Right renal pelvis (tissue), 4 donors: ENCODE measurements at regions not wholly inside any gene's neighbourhood (a gene's known extent, or its start where the extent isn't known, plus 50 kb on each side); places are given as distances from the start of the nearest gene placed in this dataset.
"Not testable (repeated sequence)": the region's sequence is repeated elsewhere in the genome, so short reads cannot be mapped to it uniquely, and the experiment has no call there.

Experiments
- DNase-seq, 4 donors: peaks; one replicate each; pipeline ENCODE4 v3.0.0-alpha.2; 2013; ENCODE audit warnings: low read depth in 4 of 4, low spot score in 3 of 4, missing footprints in 1 of 4

DNA sequence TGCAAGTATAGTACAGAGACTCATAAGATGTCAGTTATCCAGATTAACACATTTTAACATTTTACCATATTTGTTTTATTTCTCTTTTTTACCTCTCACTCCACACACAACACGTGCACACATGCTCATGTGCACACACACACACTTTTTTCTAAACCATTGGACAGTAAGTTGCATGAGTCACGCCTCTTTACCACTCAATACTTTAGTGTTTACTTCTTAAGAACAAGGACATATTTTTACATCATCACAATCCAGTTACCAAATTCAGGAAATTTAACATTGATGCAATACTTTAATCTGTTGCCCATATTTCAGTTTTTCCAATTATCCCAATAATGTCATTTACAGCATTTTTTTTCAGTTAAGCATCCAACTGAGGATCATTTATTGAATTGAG, 109.0 kb downstream of the RIN2 start:
- DNase-seq, result no peak

GRCh38 chr20:19867940-19868371, 109.9 kb downstream of the RIN2 start:
- no peak for DNase-seq

DNA sequence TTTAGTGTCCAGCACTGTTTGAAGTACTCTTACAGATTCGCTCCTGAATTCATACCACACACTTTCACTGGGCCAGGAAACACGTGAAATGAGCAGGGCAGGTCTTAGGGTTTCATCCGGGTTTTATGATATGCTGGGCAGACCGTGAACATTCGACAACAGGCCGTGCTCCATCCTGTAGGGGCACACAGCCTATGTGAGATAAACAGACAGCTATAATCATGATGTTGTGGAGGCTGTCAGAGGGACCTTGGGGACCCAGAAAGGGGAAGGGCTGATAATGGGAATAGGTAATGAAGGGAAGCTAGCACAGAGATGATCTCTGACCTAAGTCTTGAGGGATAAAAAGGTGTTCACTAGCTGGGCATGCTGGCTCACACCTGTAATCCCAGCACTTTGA, 110.4 kb downstream of the RIN2 start:
- no peak for DNase-seq

DNA sequence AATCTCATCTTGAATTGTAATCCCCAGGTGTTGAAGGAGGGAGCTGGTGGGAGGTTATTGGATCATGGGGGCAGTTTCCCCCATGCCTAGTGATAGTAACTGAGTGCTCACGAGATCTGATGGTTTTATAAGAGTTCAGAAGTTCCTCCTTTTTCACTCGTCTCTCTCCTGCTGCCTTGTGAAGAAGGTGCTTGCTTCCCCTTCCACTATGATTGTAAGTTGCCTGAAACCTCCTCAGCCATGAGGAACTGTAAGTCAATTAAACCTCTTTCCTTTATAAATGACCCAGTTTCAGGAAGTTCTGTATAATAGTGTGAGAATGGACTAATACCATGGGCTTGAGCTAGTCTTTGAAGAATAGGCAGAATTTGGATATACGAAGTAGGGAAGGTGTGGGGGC, 113.9 kb downstream of the RIN2 start:
- DNase-seq, result no peak

DNA sequence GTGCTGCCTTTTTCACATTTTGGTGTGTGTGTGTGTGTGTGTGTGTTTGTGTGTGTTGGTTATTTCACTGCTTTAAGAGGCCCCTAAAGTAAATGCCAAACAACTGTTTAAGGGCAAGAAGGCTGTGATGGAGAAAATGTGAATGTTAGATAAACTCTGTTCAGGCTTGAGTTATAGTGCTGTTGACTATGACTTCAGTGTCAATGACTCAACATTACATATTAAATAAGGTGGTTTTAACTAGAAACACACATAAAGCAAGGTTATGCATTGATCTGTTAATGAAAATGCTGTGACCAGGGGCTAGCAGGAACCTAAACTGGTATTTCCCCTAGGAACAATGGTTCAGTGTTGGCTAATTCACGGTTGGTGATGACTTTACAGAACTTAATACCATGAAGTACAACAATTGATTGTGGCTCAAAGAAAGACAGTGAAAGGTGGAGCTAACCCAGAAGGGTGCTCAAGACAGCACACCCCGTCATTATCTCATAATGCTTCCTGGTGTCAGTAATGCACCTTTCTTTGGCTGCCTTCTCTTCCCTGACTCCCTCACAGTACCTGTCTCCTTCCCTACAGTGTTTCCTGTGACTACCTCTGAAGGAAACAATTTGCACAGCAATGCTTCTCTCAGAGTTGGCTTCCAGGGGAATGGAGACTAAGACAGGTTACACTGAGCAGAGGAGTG, 116.1 kb downstream of the RIN2 start:
- DNase-seq, result no peak

DNA sequence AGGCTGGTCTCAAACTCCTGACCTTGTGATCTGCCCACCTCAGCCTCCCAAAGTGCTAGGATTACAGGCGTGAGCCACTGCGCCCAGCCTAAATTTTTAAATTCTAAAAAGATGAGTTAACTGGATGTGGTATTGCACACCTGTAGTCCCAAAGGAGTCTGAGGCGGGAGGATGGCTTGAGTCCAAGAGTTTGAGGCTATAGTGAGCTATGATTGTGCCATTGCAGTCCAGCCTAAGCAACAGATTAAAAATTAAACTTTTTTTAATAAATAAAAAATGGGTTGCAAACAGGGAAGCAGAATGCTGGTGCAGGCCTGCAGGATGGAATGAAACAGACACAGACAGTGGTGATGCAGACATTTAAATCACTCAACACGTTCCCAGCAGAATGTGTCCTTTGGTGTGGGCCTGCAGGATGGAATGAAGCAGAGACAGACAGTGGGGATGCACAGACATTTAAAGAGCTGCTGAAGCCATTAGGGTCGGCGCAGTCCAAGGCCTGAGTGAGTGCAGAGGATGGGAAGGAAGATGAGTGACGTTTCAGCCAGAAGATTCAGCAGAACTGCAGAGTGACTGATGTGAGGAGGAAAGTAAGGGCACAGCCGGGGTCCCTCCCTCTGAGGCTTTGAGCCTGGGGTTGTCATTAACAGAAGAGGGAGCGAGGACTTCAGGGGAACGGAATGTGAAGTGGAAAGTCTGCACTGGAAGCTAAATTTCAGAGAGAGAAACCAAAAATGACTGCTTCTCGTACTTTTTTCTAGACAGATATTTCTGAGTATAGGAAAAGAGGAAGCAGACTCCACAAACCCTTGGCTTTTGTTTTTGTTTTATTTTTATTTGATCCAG, 117.5 kb downstream of the RIN2 start:
- no peak for DNase-seq

- DNase-seq, result no peak
These were observed 118.9 kb downstream of the RIN2 start for GRCh38 chr20:19876828-19877460.

- DNase-seq, result not testable (repeated sequence)
These were observed 121.8 kb downstream of the RIN2 start for GRCh38 chr20:19879874-19880255.

GRCh38 chr20:19880256-19881079, 122.4 kb downstream of the RIN2 start:
- DNase-seq, result no peak

DNA sequence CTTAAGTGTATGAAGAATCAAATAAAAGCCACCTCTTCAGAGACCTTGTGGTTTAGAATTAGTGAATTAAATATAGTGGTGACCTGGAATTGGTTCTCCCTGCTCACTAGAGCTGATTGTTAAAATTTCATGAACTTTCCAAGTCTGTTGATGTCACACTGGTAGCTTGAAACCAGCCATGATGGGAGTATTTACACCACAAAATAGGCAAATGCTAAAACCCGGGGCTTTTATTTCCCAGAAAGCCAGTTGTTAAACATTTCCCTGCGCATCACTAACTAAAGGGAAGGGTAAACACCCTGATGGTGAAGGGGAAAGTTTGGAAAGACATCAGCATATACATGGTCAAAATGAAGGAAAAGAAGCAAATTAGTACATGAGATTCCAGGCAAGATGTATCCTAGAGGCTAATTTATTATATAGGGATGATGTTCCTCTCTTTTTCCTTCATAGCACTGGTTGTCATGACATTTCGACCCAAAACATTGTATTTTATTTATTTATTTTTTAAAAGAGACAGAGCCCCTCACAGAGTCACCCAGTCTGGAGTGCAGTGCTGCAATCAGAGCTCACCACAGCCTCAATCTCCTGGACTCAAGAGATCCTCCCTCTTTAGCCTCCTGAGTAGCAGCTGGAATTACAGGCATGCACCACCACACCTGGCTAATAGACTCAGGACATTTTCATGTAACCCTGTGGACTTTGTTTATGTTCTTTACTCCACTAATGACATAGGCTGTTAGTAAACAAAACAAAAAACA, 123.2 kb downstream of the RIN2 start:
- DNase-seq, result no peak

- no peak for DNase-seq
These were observed 123.9 kb downstream of the RIN2 start for GRCh38 chr20:19881990-19882389.

DNA sequence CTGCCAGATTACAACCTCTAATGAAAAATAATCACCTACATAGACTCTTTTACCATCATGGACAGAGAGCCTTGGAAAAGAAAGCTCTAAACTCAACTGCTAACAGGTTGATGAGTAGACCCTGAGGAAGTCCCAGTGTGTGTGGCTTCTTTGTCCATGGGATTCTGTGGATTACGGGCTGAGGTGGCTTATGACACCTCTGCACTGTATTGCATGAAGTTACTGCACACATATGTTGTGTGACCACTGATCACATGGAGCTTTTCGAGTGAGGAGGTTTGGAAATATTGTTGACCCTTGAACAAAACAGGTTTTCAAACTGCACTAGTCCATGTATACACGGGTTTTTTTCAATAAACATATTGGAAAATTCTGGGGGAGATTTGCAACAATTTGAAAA, 124.4 kb downstream of the RIN2 start:
- no peak for DNase-seq

GRCh38 chr20:19883501-19883900, 125.4 kb downstream of the RIN2 start:
- DNase-seq, result no peak

- DNase-seq, result no peak
These were observed 127.5 kb downstream of the RIN2 start for GRCh38 chr20:19885594-19885938.

GRCh38 chr20:19885939-19886660, 128.0 kb downstream of the RIN2 start:
- DNase-seq, result no peak

- DNase-seq, result no peak
These were observed 128.7 kb downstream of the RIN2 start for GRCh38 chr20:19886661-19887288.

DNA sequence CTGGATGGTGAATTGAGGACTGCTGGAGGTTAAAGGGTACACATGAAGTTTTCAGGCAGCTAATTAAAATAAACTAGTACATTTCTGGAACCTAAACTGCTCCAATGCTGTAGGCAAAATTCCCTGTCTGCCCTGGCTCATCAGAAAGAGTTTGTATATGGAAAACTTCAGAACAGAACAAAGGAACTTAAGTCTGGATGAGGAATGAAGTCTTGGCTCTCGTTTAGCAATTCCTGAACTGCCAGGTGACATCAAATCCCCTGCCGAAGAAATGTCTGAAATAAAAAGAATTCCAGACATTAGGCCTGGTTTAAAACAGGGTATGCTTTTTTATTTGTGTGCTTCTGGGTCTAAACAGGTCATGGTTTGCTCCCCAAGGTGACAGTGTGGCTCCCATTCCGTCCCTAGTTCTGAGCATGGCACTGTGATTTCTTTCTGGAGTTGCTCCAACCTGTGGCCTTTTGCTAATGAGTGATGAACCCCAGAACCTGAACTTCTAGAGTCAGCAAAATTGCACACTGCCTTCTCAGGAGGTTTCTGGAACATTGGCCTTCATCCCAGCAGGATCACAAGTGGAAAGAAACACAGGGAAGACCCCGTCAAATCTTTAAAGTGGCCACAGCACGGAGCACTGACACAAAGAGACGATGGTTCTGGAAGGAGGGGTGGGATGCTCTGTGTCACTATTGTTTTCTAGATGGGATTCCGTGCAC, 129.4 kb upstream of the NAA20 start:
- no peak for DNase-seq

DNA sequence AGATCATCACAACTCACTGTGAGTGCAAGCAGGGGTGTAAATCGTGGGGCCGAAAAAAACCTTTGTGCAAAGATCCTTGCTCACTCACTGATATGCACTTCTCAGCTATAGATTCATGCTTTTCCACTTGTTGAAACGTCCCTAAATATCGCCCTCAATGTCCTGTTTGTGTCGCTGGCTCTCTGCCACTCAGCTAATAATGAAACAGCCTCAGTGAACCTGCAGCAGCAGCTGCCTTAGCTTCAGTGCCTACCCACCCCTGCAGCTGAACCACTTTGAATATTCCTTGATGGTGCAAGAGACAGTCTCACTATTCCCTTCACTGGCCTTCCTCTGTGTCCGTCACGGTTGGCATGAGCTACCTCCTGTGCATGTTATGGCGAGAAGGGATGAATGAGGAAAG, 128.9 kb upstream of the NAA20 start:
- DNase-seq, result no peak
